Astrocyte (in vitro differentiated cells and primary cell): ENCODE measurements at regions not wholly inside any gene's neighbourhood (a gene's known extent, or its start where the extent isn't known, plus 50 kb on each side); places are given as distances from the start of the nearest gene placed in this dataset.

ENCODE experiments used
- CTCF ChIP-seq: IDR thresholded peaks from 2 replicates; pipeline ENCODE4 v1.5.1; 2011; ENCODE audit warnings: low read depth, mild to moderate bottlenecking, inconsistent platforms, low read length, moderate library complexity; ENCODE audit not compliant: insufficient read depth
- EZH2 ChIP-seq: IDR thresholded peaks from 2 replicates; pipeline ENCODE4 v1.6.1; 2012; ENCODE audit warnings: mild to moderate bottlenecking, low read length, inconsistent platforms; ENCODE audit not compliant: insufficient read depth

- TF ChIP-seq EZH2 (no peak), CTCF (no peak)
Observed at GRCh38 chr19:20482721-20483120, 82.9 kb downstream of the ZNF737 start.
